ENCODE measurements at regions not wholly inside any gene's neighbourhood (a gene's known extent, or its start where the extent isn't known, plus 50 kb on each side); places are given as distances from the start of the nearest gene placed in this dataset.
"Not testable (repeated sequence)": the region's sequence is repeated elsewhere in the genome, so short reads cannot be mapped to it uniquely, and the experiment has no call there.

GRCh38 chr11:98495601-98496000 lies 525.1 kb upstream of the CNTN5 start:
- no peak for DNase-seq (ENCODE audit: low read depth)
- no peak for TF ChIP-seq CTCF (conservative IDR thresholded peaks at IDR 0.05; ENCODE audit: low read depth, low read length)
- peak overlapping the region; percentile 16 for H3K4me3 ChIP-seq (ENCODE audit: low read depth, low read length)

GRCh38 chr11:98507208-98507607 lies 513.5 kb upstream of the CNTN5 start:
- TF ChIP-seq CTCF (conservative IDR thresholded peaks at IDR 0.05; ENCODE audit: low read depth, low read length), result no peak

GRCh38 chr11:98512938-98513337 lies 507.8 kb upstream of the CNTN5 start:
- TF ChIP-seq CTCF (conservative IDR thresholded peaks at IDR 0.05; ENCODE audit: low read depth, low read length), result no peak
- no peak for DNase-seq (ENCODE audit: low read depth)
- no peak overlapping the region for H3K4me3 ChIP-seq (ENCODE audit: low read depth, low read length)

More at GRCh38 chr11:98507208-98507607, 513.5 kb upstream of the CNTN5 start:
- no peak overlapping the region for H3K4me3 ChIP-seq (ENCODE audit: low read depth, low read length)
- DNase-seq (ENCODE audit: low read depth), result no peak

- no peak for DNase-seq (ENCODE audit: low read depth)
- no peak overlapping the region for H3K4me3 ChIP-seq (ENCODE audit: low read depth, low read length)
These were observed 489.2 kb upstream of the CNTN5 start for GRCh38 chr11:98531576-98531975.

GRCh38 chr11:98536023-98536422 lies 484.7 kb upstream of the CNTN5 start:
- no peak for TF ChIP-seq CTCF (conservative IDR thresholded peaks at IDR 0.05; ENCODE audit: low read depth, low read length)
- no peak overlapping the region for H3K4me3 ChIP-seq (ENCODE audit: low read depth, low read length)
- DNase-seq (ENCODE audit: low read depth), result no peak

More at GRCh38 chr11:98531576-98531975, 489.2 kb upstream of the CNTN5 start:
- TF ChIP-seq CTCF (conservative IDR thresholded peaks at IDR 0.05; ENCODE audit: low read depth, low read length), result no peak

GRCh38 chr11:98538358-98538757 lies 482.4 kb upstream of the CNTN5 start:
- DNase-seq (ENCODE audit: low read depth); H3K4me3 ChIP-seq (ENCODE audit: low read depth, low read length): not testable (repeated sequence)

GRCh38 chr11:98545544-98546175 lies 475.1 kb upstream of the CNTN5 start:
- TF ChIP-seq CTCF (conservative IDR thresholded peaks at IDR 0.05; ENCODE audit: low read depth, low read length), result no peak
- no peak overlapping the region for H3K4me3 ChIP-seq (ENCODE audit: low read depth, low read length)
- no peak for DNase-seq (ENCODE audit: low read depth)
